ENCODE measurements at regions not wholly inside any gene's neighbourhood (a gene's known extent, or its start where the extent isn't known, plus 50 kb on each side); places are given as distances from the start of the nearest gene placed in this dataset.

- no peak for DNase-seq (ENCODE audit: low read depth in 2 of 2)
Measured at GRCh38 chr15:39444735-39445470, 136.0 kb upstream of the THBS1 start.

- DNase-seq (ENCODE audit: low read depth in 2 of 2): no peak
Measured at GRCh38 chr15:39445931-39446330, 134.9 kb upstream of the THBS1 start.

- no peak for DNase-seq (ENCODE audit: low read depth in 2 of 2)
Measured at GRCh38 chr15:39447346-39447745, 133.5 kb upstream of the THBS1 start.

- no peak for DNase-seq (ENCODE audit: low read depth in 2 of 2)
Measured at GRCh38 chr15:39447881-39448280, 133.0 kb upstream of the THBS1 start.

GRCh38 chr15:39448409-39448808 is 132.5 kb upstream of the THBS1 start:
- no peak for DNase-seq (ENCODE audit: low read depth in 2 of 2)

- DNase-seq (ENCODE audit: low read depth in 2 of 2): no peak
Measured at GRCh38 chr15:39451121-39451688, 129.7 kb upstream of the THBS1 start.

- DNase-seq (ENCODE audit: low read depth in 2 of 2): no peak
Measured at GRCh38 chr15:39451871-39452270, 129.0 kb upstream of the THBS1 start.

GRCh38 chr15:39453620-39454019 is 127.3 kb upstream of the THBS1 start:
- no peak for DNase-seq (ENCODE audit: low read depth in 2 of 2)

- no peak for DNase-seq (ENCODE audit: low read depth in 2 of 2)
Measured at GRCh38 chr15:39454189-39454986, 126.5 kb upstream of the THBS1 start.

- DNase-seq (ENCODE audit: low read depth in 2 of 2): no peak
Measured at GRCh38 chr15:39455471-39455991, 125.3 kb upstream of the THBS1 start.

- DNase-seq (ENCODE audit: low read depth in 2 of 2): no peak
Measured at GRCh38 chr15:39456159-39456558, 124.7 kb upstream of the THBS1 start.

GRCh38 chr15:39456582-39457330 is 124.1 kb upstream of the THBS1 start:
- no peak for DNase-seq (ENCODE audit: low read depth in 2 of 2)

GRCh38 chr15:39458131-39458530 is 122.7 kb upstream of the THBS1 start:
- DNase-seq (ENCODE audit: low read depth in 2 of 2): no peak

GRCh38 chr15:39459548-39459947 is 121.3 kb upstream of the THBS1 start:
- no peak for DNase-seq (ENCODE audit: low read depth in 2 of 2)

- no peak for DNase-seq (ENCODE audit: low read depth in 2 of 2)
Measured at GRCh38 chr15:39460748-39461147, 120.1 kb upstream of the THBS1 start.

- DNase-seq (ENCODE audit: low read depth in 2 of 2): no peak
Measured at GRCh38 chr15:39461536-39462130, 119.2 kb upstream of the THBS1 start.

GRCh38 chr15:39462691-39463090 is 118.2 kb upstream of the THBS1 start:
- no peak for DNase-seq (ENCODE audit: low read depth in 2 of 2)

- DNase-seq (ENCODE audit: low read depth in 2 of 2): no peak
Measured at GRCh38 chr15:39465843-39466749, 114.8 kb upstream of the THBS1 start.

GRCh38 chr15:39466750-39467105 is 114.2 kb upstream of the THBS1 start:
- no peak for DNase-seq (ENCODE audit: low read depth in 2 of 2)

GRCh38 chr15:39468331-39468730 is 112.5 kb upstream of the THBS1 start:
- no peak for DNase-seq (ENCODE audit: low read depth in 2 of 2)

GRCh38 chr15:39468828-39469227 is 112.1 kb upstream of the THBS1 start:
- DNase-seq (ENCODE audit: low read depth in 2 of 2): no peak

Data from stimulated activated CD8-positive, alpha-beta memory T cell treated with anti-CD3 and anti-CD28 coated beads, Interleukin-15, amount 100 ng/mL, for 4 hours (primary cell).